ENCODE measurements at regions not wholly inside any gene's neighbourhood (a gene's known extent, or its start where the extent isn't known, plus 50 kb on each side); places are given as distances from the start of the nearest gene placed in this dataset.

DNA sequence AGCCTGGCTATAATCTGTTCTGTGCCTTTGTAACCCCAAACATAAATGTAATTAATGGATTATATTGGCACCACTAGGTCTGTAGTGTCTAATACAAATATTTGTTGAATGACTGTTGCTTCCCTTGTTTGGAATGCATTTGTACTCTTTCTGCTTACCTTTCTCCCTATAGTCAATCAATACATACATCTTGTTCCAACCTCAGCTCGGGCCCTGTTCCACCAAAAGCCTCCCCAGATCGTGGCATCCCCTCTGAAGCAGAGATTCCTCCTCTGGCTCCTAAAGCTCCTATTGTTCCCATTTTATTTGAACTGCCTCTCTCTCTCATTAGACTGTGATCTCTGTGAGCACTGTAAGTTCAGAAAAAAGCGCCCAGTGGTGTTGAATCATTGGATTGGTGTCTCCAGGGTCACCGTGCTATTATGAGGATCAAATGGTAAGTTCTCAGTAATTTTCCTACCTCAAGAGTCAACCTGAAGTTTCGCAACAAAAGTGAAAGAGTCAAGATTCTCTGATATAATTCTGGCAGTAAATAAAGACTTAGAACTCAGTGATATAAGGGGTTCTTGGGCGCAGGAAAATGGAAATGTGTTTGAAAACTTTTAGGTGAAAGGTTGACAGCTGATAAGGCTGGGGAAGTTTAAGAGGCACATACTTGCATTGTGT lies 151.5 kb downstream of the KLF5 start:
- Histone ChIP-seq H3K4me3 (ENCODE audit: low read depth, low read length) (no peak overlapping the region), H3K36me3 (ENCODE audit: control insufficient read depth, insufficient read depth, low read length) (no peaks in the 10 kb centered on the region), H3K27me3 (ENCODE audit: control insufficient read depth, insufficient read depth, low read length) (no peaks in the 10 kb centered on the region)
- TF ChIP-seq, protein P1, sequence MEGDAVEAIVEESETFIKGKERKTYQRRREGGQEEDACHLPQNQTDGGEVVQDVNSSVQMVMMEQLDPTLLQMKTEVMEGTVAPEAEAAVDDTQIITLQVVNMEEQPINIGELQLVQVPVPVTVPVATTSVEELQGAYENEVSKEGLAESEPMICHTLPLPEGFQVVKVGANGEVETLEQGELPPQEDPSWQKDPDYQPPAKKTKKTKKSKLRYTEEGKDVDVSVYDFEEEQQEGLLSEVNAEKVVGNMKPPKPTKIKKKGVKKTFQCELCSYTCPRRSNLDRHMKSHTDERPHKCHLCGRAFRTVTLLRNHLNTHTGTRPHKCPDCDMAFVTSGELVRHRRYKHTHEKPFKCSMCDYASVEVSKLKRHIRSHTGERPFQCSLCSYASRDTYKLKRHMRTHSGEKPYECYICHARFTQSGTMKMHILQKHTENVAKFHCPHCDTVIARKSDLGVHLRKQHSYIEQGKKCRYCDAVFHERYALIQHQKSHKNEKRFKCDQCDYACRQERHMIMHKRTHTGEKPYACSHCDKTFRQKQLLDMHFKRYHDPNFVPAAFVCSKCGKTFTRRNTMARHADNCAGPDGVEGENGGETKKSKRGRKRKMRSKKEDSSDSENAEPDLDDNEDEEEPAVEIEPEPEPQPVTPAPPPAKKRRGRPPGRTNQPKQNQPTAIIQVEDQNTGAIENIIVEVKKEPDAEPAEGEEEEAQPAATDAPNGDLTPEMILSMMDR (IDR thresholded peaks at IDR 0.05; ENCODE audit: insufficient read depth, low read length, poor library complexity, severe bottlenecking): no peak
- no peak for DNase-seq (ENCODE audit: low read depth)

DNA sequence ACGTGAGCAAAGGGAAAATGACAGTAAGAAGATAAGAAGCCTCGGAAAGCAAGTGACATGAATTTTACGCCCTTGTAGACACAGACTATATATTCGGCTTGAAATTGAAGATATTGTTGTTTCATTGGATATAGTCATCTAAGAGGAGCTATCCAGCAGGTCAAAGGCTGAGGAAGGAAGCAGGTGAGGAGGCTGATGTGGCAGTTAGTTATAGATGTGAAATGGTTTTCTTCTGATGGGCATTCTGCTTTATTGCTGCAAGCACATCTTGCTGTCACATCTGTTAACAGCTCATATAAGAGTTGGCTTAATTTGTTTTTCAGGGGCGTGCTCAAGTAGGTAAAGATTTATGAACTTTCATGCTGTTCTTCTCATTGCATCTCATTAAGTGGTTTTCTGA lies 146.1 kb downstream of the KLF5 start:
- Histone ChIP-seq H3K27me3 (ENCODE audit: control insufficient read depth, insufficient read depth, low read length) (no peaks in the 10 kb centered on the region), H3K4me3 (ENCODE audit: low read depth, low read length) (no peak overlapping the region), H3K36me3 (ENCODE audit: control insufficient read depth, insufficient read depth, low read length) (no peaks in the 10 kb centered on the region)
- no peak for DNase-seq (ENCODE audit: low read depth)
- TF ChIP-seq, protein P1 (IDR thresholded peaks at IDR 0.05; ENCODE audit: insufficient read depth, low read length, poor library complexity, severe bottlenecking): no peak

DNA sequence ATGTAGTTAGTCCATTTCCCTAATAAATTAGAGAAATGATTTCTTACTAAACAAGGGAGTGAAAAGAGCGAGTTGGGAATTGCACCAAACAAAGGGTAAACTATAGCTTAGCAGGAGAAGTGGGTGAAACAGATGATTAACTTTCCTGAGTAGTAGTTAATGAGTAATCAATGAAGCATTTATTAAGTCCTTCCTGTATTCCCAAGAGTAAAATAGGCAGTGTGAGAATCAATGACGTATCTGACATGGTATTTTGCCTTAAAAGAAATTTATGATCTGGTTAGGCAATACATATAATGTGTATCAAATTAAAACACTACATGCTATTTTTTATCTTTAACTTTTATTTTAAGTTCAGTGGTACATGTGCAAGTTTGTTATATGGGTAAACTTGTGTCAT lies 142.8 kb downstream of the KLF5 start:
- peak; percentile 58 for DNase-seq (ENCODE audit: low read depth)
- TF ChIP-seq, protein P1 (IDR thresholded peaks at IDR 0.05; ENCODE audit: insufficient read depth, low read length, poor library complexity, severe bottlenecking): no peak
- no peaks in the 10 kb centered on the region for H3K27me3 ChIP-seq (ENCODE audit: control insufficient read depth, insufficient read depth, low read length)
- no peaks in the 10 kb centered on the region for H3K36me3 ChIP-seq (ENCODE audit: control insufficient read depth, insufficient read depth, low read length)
- H3K4me3 ChIP-seq (ENCODE audit: low read depth, low read length): no peak overlapping the region

DNA sequence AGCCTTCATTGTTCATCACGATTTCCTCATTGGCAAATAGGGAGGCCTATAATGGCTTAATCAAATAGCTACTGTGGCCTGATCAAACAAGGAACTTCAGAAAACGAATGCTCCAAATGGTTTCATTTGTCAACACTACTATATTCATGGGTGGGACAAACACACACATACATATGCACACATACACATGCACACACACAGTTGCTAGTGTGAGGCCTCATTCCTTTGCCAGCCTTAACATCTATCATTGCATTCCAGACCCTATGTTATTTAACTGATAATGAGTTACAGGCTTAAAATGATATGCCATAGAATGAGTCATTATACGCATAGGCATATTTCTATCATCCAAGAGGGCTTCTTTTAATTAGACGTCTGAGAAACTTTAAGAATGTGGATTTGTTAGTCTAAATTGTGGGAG lies 140.2 kb downstream of the KLF5 start:
- H3K4me3 ChIP-seq (ENCODE audit: low read depth, low read length): no peak overlapping the region
- no peaks in the 10 kb centered on the region for H3K36me3 ChIP-seq (ENCODE audit: control insufficient read depth, insufficient read depth, low read length)
- DNase-seq (ENCODE audit: low read depth): no peak
- TF ChIP-seq, protein P1 (IDR thresholded peaks at IDR 0.05; ENCODE audit: insufficient read depth, low read length, poor library complexity, severe bottlenecking): no peak
- no peaks in the 10 kb centered on the region for H3K27me3 ChIP-seq (ENCODE audit: control insufficient read depth, insufficient read depth, low read length)

DNA sequence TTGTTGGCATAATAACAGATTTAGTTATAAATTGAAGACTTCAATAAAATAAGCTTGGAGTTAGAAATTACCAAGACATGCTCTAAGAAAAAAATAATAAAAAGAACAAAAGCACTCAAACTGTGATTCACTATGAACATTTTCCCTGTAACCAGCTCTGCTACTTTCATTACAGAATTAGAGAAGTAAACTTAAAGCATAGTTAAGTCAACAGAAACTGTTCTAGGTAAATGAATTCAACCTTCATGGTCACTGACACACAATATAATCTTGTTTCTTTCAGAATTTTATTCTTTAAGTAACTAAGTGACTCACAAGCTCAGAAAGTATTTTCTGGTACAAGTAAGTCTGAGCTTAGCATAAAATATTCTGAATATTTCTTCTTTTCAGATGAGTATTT lies 136.3 kb downstream of the KLF5 start:
- TF ChIP-seq, protein P1 (IDR thresholded peaks at IDR 0.05; ENCODE audit: insufficient read depth, low read length, poor library complexity, severe bottlenecking): no peak
- H3K4me3 ChIP-seq (ENCODE audit: low read depth, low read length): no peak overlapping the region
- DNase-seq (ENCODE audit: low read depth): no peak
- no peaks in the 10 kb centered on the region for H3K27me3 ChIP-seq (ENCODE audit: control insufficient read depth, insufficient read depth, low read length)
- H3K36me3 ChIP-seq (ENCODE audit: control insufficient read depth, insufficient read depth, low read length): no peaks in the 10 kb centered on the region

DNA sequence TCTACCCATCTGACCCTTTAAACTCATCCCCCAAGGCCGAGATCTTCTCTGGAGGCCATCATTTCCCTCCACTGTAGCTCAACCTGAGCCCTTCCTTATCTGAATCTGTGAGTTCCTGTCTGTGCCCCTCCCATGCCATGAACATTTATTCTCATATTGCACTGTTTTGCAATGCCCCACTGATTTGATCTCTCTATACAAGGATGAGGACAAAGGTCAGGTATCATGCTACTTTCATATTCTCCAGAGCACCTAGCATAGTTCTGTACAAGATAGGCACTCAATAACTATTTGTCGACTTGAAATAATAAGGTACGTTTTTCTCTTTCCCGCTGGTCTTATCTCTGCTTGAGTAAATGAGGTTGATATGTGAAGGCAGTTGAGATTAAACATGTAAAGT lies 135.5 kb downstream of the KLF5 start:
- Histone ChIP-seq H3K27me3 (ENCODE audit: control insufficient read depth, insufficient read depth, low read length) (no peaks in the 10 kb centered on the region), H3K36me3 (ENCODE audit: control insufficient read depth, insufficient read depth, low read length) (no peaks in the 10 kb centered on the region), H3K4me3 (ENCODE audit: low read depth, low read length) (no peak overlapping the region)
- TF ChIP-seq, protein P1 (IDR thresholded peaks at IDR 0.05; ENCODE audit: insufficient read depth, low read length, poor library complexity, severe bottlenecking): no peak
- no peak for DNase-seq (ENCODE audit: low read depth)

All from kidney epithelial cell (primary cell).